Transverse colon (tissue), 4 donors: ENCODE measurements at regions not wholly inside any gene's neighbourhood (a gene's known extent, or its start where the extent isn't known, plus 50 kb on each side); places are given as distances from the start of the nearest gene placed in this dataset.

ENCODE experiments used
- DNase-seq: peaks from one replicate; pipeline ENCODE4 v3.0.0-alpha.2; 2019
- H3K27ac ChIP-seq, 4 donors: fragments of 200-600 bp; sonication (generic); 2 replicates each; pipeline ENCODE4 v1.5.1; 2016 to 2018; ENCODE audit warnings: inconsistent platforms in 4 of 4
- H3K27me3 ChIP-seq: fragments of 200-600 bp; sonication (generic); 2 replicates; pipeline ENCODE4 v1.5.1; 2017; ENCODE audit warnings: inconsistent platforms
- H3K36me3 ChIP-seq, 4 donors: fragments of 200-600 bp; sonication (generic); 2 replicates each; pipeline ENCODE4 v1.5.1; 2017 to 2019; ENCODE audit warnings: inconsistent platforms in 4 of 4
- H3K4me1 ChIP-seq, 4 donors: fragments of 200-600 bp; sonication (generic); 2 replicates each; pipeline ENCODE4 v1.5.1; 2017 to 2020; ENCODE audit warnings: inconsistent platforms in 4 of 4
- H3K4me3 ChIP-seq, 4 donors: fragments of 200-600 bp; sonication (generic); 1 replicate in 1 of 4; 2 replicates in 3 of 4; pipeline versions ENCODE4 v1.5.1 to v1.6.1; 2017 to 2019; ENCODE audit warnings: inconsistent platforms in 4 of 4
- H3K9me3 ChIP-seq, 2 donors: fragments of 200-600 bp; sonication (generic); 2 replicates each; pipeline ENCODE4 v1.5.1; 2017 to 2019; ENCODE audit warnings: inconsistent platforms in 2 of 2
- CTCF ChIP-seq, 5 experiments: fragments of 200-600 bp in 3 of 5; fragments of 450-650 bp in 2 of 5; sonication (generic) in 3 of 5; IDR thresholded peaks; 1 replicate in 2 of 5; 2 replicates in 3 of 5; pipeline ENCODE4 v1.5.1; 2016 to 2017; ENCODE audit warnings: antibody characterized with exemption in 5 of 5, inconsistent platforms in 3 of 5, mild to moderate bottlenecking in 2 of 5, moderate library complexity in 1 of 5
- EP300 ChIP-seq: sonication (generic); formaldehyde crosslinking; IDR thresholded peaks from one replicate; pipeline ENCODE4 v1.6.1; 2017; ENCODE audit warnings: antibody characterized with exemption, low read depth
- POLR2A ChIP-seq: fragments of 450-650 bp; IDR thresholded peaks from one replicate; pipeline ENCODE4 v1.6.1; 2016; ENCODE audit warnings: antibody characterized with exemption, mild to moderate bottlenecking, moderate library complexity
- POLR2AphosphoS5 ChIP-seq, 3 donors: sonication (generic); formaldehyde crosslinking; IDR thresholded peaks; one replicate each; pipeline ENCODE4 v1.6.1; 2016; ENCODE audit warnings: antibody characterized with exemption in 3 of 3
- WGBS, 2 donors: methylation state at CpG; one replicate each; pipeline ENCODE4 v1.1.5; 2018; ENCODE audit warnings: low coverage in 1 of 2; 5-methylcytosine and 5-hydroxymethylcytosine counted together
- in situ Hi-C, 4 donors: fragments of 200-750 bp; cut with MboI; loops; one replicate each; pipeline versions ENCODE4 v1.15.0 to v1.15.1; 2017; ENCODE audit warnings: low sequenced_read_pairs in 3 of 4, low pct_ligation_motif_present in 1 of 4, low pct_unique_long_range_greater_than_20kb in 1 of 4
- intact Hi-C: fragments of 100-400 bp; cut with DNase I; formaldehyde crosslinking; loops from one replicate; pipeline ENCODE4 v1.15.1; 2023; ENCODE audit warnings: low total_unique reads

- TF ChIP-seq POLR2A (no peak), EP300 (no peak), POLR2AphosphoS5 (IDR thresholded peaks at IDR 0.05) (no peak), CTCF (IDR thresholded peaks at IDR 0.05) (no peak)
- Histone ChIP-seq H3K27me3 (no peaks in the 10 kb centered on the region), H3K4me3 (no peak overlapping the region), H3K36me3 (no peaks in the 10 kb centered on the region), H3K9me3 (no peaks in the 10 kb centered on the region), H3K4me1 (no peaks in the 10 kb centered on the region), H3K27ac (no peak overlapping the region)
- in situ Hi-C loops = no loop called here
- DNase-seq = no peak
- 76 to 81% methylated on average over 2 of the region's 2 CpGs for WGBS, 2 donors
- intact Hi-C loops = no loop called here
Measured at GRCh38 chr1:194818674-194819073, 1632.3 kb upstream of the B3GALT2 start.

GRCh38 chr1:194816859-194817258 is 1630.4 kb upstream of the B3GALT2 start:
- DNase-seq = no peak
- no peaks in the 10 kb centered on the region for H3K36me3 ChIP-seq
- in situ Hi-C loops = no loop called here
- no peak overlapping the region for H3K27ac ChIP-seq
- no peaks in the 10 kb centered on the region for H3K9me3 ChIP-seq
- H3K4me1 ChIP-seq = no peaks in the 10 kb centered on the region
- intact Hi-C loops = no loop called here
- no peaks in the 10 kb centered on the region for H3K27me3 ChIP-seq
- WGBS, 2 donors = 33 to 78% methylated on average over 2 of the region's 2 CpGs
- TF ChIP-seq EP300 = no peak
- TF ChIP-seq POLR2A = no peak
- no peak for TF ChIP-seq POLR2AphosphoS5 (IDR thresholded peaks at IDR 0.05)
- TF ChIP-seq CTCF (IDR thresholded peaks at IDR 0.05) = no peak
- no peak overlapping the region for H3K4me3 ChIP-seq

- TF ChIP-seq POLR2A = no peak
- TF ChIP-seq EP300 = no peak
- TF ChIP-seq POLR2AphosphoS5 (IDR thresholded peaks at IDR 0.05) = no peak
- no peak for TF ChIP-seq CTCF (IDR thresholded peaks at IDR 0.05)
- Histone ChIP-seq H3K4me3 (no peak overlapping the region), H3K27ac (no peak overlapping the region), H3K36me3 (no peaks in the 10 kb centered on the region), H3K4me1 (no peaks in the 10 kb centered on the region), H3K27me3 (no peaks in the 10 kb centered on the region), H3K9me3 (no peaks in the 10 kb centered on the region)
- DNase-seq = no peak
- in situ Hi-C loops (no loop called here), intact Hi-C loops (no loop called here)
- WGBS, 2 donors = 67 to 92% methylated on average over 1 of the region's 1 CpG
Measured at GRCh38 chr1:194813096-194813495, 1626.7 kb upstream of the B3GALT2 start.

- Histone ChIP-seq H3K4me3 (no peak overlapping the region), H3K27me3 (no peaks in the 10 kb centered on the region), H3K4me1 (no peaks in the 10 kb centered on the region), H3K27ac (no peak overlapping the region), H3K9me3 (no peaks in the 10 kb centered on the region), H3K36me3 (no peaks in the 10 kb centered on the region)
- 75 to 86% methylated on average over 1 of the region's 1 CpG for WGBS, 2 donors
- intact Hi-C loops = no loop called here
- no peak for DNase-seq
- TF ChIP-seq POLR2A = no peak
- TF ChIP-seq CTCF (IDR thresholded peaks at IDR 0.05) = no peak
- in situ Hi-C loops = no loop called here
Measured at GRCh38 chr1:194809665-194810064, 1623.3 kb upstream of the B3GALT2 start.
